ENCODE measurements at regions not wholly inside any gene's neighbourhood (a gene's known extent, or its start where the extent isn't known, plus 50 kb on each side); places are given as distances from the start of the nearest gene placed in this dataset.
"Not testable (repeated sequence)": the region's sequence is repeated elsewhere in the genome, so short reads cannot be mapped to it uniquely, and the experiment has no call there.

- no peak for DNase-seq
These were observed 145.6 kb downstream of the HSD17B3 start for GRCh38 chr9:96156171-96156974.

DNA sequence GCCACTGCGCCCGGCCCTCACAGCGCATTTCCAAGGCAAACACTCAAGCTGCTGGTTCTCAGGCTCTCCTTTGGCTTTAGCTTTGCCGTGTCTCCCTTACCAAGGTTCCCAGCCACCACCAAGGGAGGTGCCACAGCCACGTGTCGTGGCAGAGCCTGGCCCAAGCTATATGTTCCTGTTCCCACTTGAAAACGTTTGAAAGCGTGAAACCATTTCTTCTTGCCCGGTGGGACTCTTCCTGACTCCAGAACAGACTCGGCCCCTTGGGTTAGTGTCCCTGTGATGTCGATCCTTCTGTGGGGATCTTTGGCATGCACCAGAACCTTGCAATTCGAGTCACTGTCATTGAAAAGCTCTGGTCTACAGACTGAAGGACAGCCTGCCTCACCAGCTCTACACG is 147.9 kb downstream of the HSD17B3 start:
- DNase-seq, result no peak

GRCh38 chr9:96152550-96152949 is 149.4 kb downstream of the HSD17B3 start:
- DNase-seq, result no peak

DNA sequence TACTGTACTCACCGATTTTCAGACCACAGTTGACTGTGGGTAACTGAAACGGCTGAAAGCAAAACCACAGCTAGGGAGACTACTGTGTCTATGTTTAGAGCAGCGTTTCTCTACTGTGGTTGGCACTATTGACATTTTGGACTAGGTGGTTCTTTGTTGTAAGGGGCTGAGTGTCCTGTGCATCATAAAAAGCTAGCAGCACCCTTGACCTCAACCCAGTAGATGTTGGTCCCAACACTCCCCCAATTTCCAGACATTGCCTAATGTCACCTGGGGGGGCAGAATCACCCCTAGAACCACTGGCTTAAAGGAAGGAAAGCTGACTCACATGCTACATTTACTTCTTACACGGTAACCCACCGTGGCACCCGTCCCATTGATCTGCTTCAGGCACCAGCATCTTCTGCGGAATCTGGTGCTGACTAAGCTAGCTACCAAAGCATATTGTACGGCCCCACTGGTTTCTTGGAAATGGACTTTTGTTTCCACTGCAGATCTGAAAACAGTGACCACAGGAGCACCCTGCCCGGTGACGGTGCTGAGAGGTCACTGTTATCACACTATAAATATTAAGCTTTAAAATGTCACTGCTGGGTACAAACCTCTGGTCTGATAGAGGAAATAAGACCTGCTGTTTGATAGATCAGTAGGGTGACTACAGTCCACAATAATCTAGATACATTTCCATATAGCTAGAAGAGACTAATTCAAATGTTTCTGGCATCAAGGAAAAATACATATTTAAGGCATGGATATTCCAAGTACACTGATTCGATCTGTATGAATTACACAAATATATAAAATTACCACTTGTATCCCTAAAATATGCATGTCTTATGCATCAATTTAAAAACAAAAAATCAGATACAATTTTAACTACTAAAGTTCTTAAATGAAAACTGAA is 151.4 kb downstream of the HSD17B3 start:
- DNase-seq, result no peak

DNA sequence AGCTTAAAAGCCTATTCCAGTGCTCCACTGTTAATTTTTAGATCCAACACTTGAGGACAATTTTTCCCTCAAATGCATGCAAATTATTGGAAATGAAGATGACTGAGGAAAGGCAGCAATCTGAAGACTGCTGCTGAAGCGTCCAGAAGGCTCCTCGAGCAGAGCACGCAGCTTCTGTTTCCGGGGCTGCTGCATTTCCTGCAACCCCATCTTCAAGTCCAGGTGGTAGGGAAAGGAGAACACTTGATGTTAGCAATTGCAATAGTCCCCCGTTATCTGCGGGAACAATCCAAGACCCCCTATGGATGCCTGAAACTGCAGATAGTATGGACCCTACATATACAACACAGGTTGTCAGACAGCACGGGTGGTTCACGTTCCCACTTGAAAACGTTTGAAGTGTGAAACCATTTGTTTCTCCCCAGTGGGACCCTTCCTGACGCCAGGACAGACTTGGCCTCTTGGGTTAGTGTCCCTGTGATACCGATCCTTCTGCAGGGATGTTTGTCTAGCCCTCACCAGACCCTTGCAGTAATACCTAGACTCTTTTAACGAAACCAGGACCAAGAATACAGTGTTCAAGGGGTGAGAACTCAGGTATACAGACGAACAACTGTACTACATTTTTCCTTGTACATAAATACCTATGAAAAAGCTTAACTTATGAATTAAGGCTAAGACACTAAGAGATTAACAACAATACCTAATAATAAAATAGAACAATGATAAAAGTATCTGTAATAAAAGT is 152.3 kb downstream of the HSD17B3 start:
- no peak for DNase-seq

DNA sequence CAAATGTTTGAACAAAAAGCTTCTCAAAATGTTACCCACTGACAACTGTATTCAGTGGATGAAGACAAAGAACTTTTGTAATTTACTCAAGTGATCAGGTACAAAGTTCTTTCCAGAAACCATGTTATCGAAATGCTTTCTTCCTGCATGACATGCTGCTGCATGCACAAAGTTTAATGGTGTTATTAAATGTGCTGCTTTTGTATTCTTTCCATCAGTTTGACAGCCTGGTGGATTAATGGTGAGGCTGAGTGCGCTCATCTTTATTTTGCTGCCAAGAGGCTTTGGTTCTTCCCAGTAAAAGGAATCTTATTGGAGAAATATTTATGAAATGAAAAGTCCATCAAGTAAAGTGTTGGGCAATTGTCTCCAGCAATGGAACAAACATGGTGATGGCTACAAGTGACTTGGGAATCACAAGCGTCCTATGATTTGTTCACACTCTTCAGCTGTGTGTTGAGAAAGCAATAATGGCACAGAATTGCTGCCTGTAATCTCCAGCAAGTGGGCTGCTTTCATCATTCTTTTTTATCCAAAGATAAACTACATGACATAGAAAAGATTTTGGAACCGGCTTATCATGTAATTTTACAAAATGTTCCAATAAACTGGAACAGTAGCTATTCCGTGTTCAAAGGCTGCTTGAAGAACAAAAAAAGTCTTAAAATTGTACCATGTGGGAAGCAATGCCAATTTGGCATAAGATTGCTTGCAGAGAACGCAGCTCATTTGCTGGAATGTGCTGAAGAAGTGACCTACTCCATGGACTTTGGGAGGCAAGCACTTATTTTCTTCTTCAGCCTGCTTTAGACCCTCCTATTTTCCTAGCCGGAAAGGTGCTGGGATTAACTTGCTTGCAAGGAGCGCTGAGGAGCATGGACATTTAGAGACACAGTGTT is 153.1 kb downstream of the HSD17B3 start:
- DNase-seq, result no peak

DNA sequence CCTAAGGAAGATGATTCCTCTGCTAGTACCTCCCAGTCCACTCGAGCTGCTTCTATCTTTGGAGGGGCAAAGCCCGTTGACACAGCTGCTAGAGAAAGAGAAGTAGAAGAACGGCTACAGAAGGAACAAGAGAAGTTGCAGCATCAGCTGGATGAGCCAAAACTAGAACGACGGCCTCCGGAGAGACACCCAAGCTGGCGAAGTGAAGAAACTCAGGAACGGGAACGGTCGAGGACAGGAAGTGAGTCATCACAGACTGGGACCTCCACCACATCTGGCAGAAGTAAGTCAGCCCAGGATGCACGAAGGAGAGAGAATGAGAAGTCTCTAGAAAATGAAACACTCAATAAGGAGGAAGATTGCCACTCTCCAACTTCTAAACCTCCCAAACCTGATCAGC is 154.9 kb downstream of the HSD17B3 start:
- DNase-seq, result not testable (repeated sequence)

DNA sequence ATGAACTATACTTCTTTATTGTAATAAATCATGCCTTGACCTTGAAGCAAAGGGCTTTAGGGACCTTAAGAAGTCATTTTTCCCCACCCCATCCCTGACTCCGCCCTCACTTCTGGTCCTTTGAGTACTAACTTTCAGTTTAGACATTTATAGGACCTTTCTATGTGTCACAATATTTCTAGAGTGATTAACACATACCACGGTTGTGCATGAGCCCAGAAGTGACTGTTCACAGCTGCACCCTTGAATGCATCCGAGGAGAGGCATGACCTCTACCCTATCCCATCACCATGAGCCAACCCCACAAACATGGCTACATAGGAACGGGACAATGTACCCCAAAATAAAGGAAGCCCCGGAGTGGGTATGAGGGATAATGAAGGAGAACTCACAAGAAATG is 160.3 kb downstream of the HSD17B3 start:
- DNase-seq, result no peak

- DNase-seq, result no peak
These were observed 160.9 kb downstream of the HSD17B3 start for GRCh38 chr9:96141128-96141474.

DNA sequence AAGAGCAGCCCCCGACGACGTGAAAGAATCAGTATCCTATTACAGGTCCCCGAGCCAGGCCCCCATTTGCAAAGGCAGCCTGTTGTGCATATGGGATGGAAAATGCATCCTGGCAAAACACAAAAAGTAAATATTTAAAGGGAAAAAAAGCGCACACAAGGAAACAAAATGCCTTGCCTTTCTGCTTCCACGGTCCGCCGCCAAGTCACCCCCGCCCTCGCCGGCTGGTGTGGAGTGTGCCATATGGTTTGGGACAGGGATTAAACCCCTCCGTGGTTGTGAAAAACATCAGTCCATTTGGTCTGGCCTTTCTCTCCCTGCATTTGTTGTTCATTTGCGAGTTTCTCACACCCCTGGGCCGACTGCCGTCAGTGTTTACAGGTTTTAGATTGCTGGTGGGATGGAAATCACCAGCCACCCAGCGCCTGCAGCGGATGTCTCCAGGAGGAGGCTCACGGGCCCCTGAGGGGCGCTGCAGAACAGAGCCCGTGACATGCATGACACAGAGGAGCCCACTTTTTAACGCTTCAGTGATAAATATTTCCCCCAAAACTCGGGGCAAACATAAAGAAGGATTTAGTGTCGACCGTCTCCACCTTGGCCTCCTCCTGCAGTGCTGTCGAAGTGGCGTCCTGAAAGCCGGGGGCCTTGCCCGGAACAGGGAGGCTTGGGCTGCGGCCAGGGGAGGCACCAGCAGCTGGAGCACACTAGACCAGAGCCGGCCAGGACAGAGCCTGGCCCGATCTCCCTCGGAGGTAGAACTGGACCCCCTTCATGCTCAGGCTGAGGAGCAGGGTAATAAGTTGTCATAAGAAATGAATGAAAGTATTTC is 161.5 kb downstream of the HSD17B3 start:
- DNase-seq, result peak; percentile 47

DNA sequence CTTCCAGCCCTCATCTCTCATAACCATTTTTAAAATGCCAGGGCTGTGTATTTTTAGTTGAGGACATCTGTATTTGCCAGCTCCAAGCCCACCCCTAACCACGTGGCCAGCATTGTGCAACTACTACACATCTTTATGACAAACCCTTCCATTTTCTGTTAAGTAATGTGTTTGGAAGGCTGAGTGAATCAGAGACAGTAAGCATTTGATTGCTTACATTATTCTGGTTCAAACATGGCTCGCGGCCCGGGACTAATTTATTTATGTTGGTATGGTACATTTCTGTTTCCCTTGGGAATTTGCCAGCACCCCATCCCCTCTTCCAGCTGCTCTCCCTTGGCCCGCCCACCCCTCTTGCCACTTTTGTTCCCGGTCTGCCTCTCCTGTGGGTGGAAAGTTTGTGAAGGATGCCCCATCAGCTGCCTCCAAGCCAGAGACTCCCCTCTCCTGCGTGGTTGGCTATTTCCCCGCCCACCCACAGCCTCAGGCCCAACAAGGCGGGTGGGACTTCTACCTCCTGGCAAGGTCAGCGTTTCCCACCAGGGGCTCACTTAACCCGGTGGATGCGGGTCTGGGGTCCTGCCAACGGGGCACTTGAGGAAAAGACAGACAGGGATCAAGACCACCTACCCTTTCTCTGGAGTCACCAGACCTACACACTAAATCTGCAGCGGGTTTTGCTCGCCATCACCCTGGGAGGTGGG is 162.2 kb downstream of the HSD17B3 start:
- peak; percentile 83 for DNase-seq

DNA sequence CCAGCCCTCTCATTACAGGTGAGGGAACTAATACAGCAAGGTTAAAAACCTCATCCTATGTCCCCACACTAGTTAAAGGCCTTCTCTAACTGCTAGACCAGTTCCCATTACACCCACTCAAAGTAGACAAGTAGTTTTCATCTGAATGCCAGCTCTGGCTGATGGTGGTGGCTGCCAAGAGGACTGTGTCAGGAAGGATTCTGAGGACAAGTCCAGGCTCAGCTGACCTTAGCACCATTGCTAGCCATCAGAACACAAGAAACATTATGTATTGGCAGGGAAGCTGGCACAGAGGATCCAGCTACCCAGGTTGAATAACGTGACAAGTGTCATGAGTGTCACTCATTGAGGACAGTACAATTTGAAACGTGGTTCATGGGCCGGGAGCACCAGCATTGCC is 163.4 kb downstream of the HSD17B3 start:
- no peak for DNase-seq

DNA sequence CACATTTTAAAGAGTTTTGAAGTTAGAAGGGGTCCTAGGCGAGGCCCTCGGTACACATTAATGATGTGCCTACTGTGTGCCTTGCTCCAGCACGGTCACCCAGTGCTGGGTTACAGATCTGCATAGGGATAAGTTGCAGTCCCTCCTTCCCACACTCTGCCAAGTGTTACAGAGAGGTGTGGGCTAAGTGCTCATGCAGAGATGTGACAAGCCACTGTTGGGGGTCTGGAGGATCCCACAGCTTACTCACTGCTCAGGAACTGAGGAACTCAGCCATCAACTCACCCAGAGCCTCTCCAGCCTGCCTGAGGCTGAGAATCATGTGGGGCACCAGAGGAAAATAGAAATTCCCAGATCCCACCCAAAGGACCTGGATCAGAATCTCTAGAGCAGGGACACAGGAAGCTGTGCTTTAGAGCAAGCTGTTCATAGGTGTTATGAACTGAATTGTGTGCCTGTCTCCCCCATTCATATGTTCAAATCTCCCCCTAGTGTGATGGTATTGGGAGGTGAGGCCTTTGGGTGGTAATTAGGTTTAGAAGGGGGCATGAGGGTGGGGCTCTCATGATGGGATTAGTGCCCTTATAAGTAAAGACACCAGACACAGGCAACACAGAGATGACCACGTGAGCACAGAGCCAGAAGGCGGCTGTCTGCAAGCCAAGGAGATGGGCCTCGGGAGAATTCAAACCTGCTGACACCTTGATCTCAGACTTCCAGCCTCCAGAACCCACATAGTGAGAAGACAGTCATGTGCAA is 164.1 kb downstream of the HSD17B3 start:
- DNase-seq, result no peak

GRCh38 chr9:96136992-96137670 is 164.8 kb downstream of the HSD17B3 start:
- DNase-seq, result peak; percentile 15

DNA sequence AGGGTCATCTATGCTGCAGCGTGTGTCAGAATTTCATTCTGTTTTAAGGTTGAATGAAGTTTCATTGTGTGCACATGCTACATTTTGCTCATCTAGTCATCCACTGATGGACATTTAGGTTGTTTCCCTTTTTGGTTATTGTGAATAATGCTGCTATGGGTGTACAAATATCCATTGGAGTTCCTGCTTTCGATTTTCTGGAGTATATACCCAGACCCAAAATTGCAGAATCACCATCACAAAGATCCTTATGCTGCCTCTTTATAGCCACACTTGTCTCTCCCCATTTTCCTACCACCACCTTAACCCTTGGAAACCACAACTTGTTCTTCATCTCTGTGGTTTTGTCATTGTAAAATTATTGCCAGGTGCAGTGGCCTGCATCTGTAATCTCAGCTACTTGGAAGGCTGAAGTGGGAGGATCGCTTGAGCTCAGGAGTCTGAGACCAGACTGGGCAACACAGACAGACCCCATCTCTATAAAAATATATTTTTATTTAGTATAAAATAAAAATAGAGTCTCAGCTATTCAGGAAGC is 166.2 kb downstream of the HSD17B3 start:
- DNase-seq, result no peak

GRCh38 chr9:96135076-96135752 is 166.8 kb downstream of the HSD17B3 start:
- DNase-seq, result no peak

DNA sequence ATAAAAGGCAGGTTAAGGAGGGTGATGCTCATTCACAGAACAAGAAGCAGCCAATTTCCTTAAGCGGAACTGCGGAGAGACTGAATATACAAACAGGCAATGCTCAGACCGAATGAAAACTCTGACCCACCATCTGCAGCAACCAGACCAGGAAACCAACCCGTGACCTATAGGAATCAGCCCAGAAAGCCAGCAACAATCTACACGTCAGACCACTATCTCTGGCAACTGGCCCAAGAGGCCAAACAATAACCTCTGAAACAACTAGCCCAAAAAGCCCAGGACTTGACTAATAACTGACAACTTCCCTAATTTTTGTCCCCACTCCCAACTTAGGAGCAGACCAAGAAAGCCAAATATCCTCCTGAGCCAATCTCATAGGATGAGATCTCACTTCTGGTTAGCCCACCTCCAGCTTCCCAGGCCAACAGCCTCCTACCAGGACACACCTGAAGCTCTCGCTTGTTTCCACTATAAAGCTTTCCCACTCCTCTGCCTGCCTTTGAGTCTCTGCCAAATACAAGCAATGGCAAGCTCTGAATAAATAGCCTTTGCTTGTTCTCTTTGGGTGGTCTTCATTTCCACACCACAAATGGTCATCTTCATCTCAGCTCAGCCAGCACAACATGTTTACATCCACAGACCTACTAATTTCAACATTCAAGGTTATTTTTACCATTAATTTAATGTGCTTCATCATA is 168.5 kb downstream of the HSD17B3 start:
- DNase-seq, result no peak

GRCh38 chr9:96131825-96132224 is 170.2 kb downstream of the HSD17B3 start:
- DNase-seq, result no peak

All from NCI-H1694 treated with DMSO at 0.1 percent for 48 hours (cell line).